PC-9 (cell line): ENCODE measurements at regions not wholly inside any gene's neighbourhood (a gene's known extent, or its start where the extent isn't known, plus 50 kb on each side); places are given as distances from the start of the nearest gene placed in this dataset.
"Not testable (repeated sequence)": the region's sequence is repeated elsewhere in the genome, so short reads cannot be mapped to it uniquely, and the experiment has no call there.

Source experiments
- BruUV-seq: library from RNA; stranded (reverse); fragments of 400-500 nt; replicated peaks from 2 replicates; lab custom pipeline; 2021; lab: Mats Ljungman, UMichigan
- CTCF ChIA-PET: fragments of 300-600 bp; sonication (Branson Sonifier 250); formaldehyde crosslinking; loops from one replicate; lab custom pipeline; 2022; ENCODE audit warnings: antibody characterized with exemption; lab: Charles Lee
- POLR2A ChIA-PET: fragments of 300-600 bp; sonication (Branson Sonifier 250); formaldehyde crosslinking; loops from one replicate; lab custom pipeline; 2022; ENCODE audit warnings: antibody characterized with exemption; ENCODE audit not compliant: unreplicated experiment; lab: Charles Lee
- DNase-seq, 2 experiments: peaks; one replicate each; pipeline versions ENCODE4 v3.0.0 to v3.0.0-alpha.2; 2015 to 2022; ENCODE audit warnings: mixed read lengths in 1 of 2
- H2AFZ ChIP-seq: fragments of 200-600 bp; sonication (generic); 2 replicates; pipeline ENCODE4 v1.8.1; 2017; ENCODE audit warnings: antibody characterized with exemption
- H3F3A ChIP-seq: fragments of 200-600 bp; sonication (generic); 2 replicates; pipeline ENCODE4 v1.8.1; 2017; ENCODE audit warnings: antibody characterized with exemption, mild to moderate bottlenecking, low read depth; ENCODE audit not compliant: insufficient read depth
- H3K27ac ChIP-seq: fragments of 200-600 bp; sonication (generic); 2 replicates; pipeline ENCODE4 v1.6.1; 2016; ENCODE audit warnings: mixed run types
- H3K27me3 ChIP-seq: fragments of 200-600 bp; sonication (generic); 2 replicates; pipeline ENCODE4 v1.6.1; 2016; ENCODE audit warnings: low read depth, mixed run types; ENCODE audit not compliant: insufficient read depth
- H3K36me3 ChIP-seq: fragments of 200-600 bp; sonication (generic); 2 replicates; pipeline ENCODE4 v1.6.1; 2016; ENCODE audit warnings: low read depth, mixed run types
- H3K4me1 ChIP-seq: fragments of 200-600 bp; sonication (generic); replicated peaks from 2 replicates; pipeline ENCODE4 v1.6.1; 2016; ENCODE audit warnings: mixed run types; ENCODE audit not compliant: insufficient read depth
- H3K4me2 ChIP-seq: fragments of 200-600 bp; sonication (generic); 2 replicates; pipeline ENCODE4 v1.6.1; 2017; ENCODE audit warnings: mixed run types
- H3K4me3 ChIP-seq: fragments of 200-600 bp; sonication (generic); 2 replicates; pipeline ENCODE4 v1.6.1; 2016; ENCODE audit warnings: mixed run types
- H3K79me2 ChIP-seq: fragments of 200-600 bp; sonication (generic); 2 replicates; pipeline ENCODE4 v1.6.1; 2017; ENCODE audit warnings: low read depth, mixed run types
- H3K9me2 ChIP-seq: fragments of 200-600 bp; sonication (generic); 2 replicates; pipeline ENCODE4 v1.8.1; 2017; ENCODE audit warnings: mild to moderate bottlenecking; ENCODE audit not compliant: insufficient read depth
- H3K9me3 ChIP-seq: fragments of 200-600 bp; sonication (generic); 2 replicates; pipeline ENCODE4 v1.8.1; 2016; ENCODE audit warnings: low read depth; ENCODE audit not compliant: insufficient read depth
- H4K20me1 ChIP-seq: fragments of 200-600 bp; sonication (generic); 2 replicates; pipeline ENCODE4 v1.8.1; 2017; ENCODE audit not compliant: insufficient read depth
- CTCF ChIP-seq: fragments of 200-600 bp; sonication (generic); conservative IDR thresholded peaks from 2 replicates; pipeline ENCODE4 v1.6.1; 2017; ENCODE audit warnings: mixed run types, antibody characterized with exemption, mild to moderate bottlenecking, moderate library complexity
- EZH2 ChIP-seq: fragments of 200-600 bp; sonication (generic); IDR thresholded peaks from 2 replicates; pipeline ENCODE4 v1.8.0; 2017; ENCODE audit warnings: antibody characterized with exemption, low read depth
- intact Hi-C: fragments of 100-400 bp; cut with micrococcal nuclease; formaldehyde crosslinking; loops from one replicate; pipeline ENCODE4 v1.10.0; 2022; ENCODE audit not compliant: unreplicated experiment

- Histone ChIP-seq H3K79me2 (no peaks in the 10 kb centered on the region), H4K20me1 (no peaks in the 10 kb centered on the region), H3K36me3 (no peaks in the 10 kb centered on the region), H2AFZ (no peak overlapping the region), H3K4me3 (no peak overlapping the region), H3K4me2 (no peak overlapping the region), H3K27me3 (peaks cover 17% of the 10 kb centered on the region; the same call in 1 of the 2 replicates), H3F3A (0 out of 2 replicates have a peak, but pooled peaks cover 4% of the 10 kb centered on the region), H3K9me3 (no peaks in the 10 kb centered on the region), H3K27ac (no peak overlapping the region), H3K9me2 (no peaks in the 10 kb centered on the region), H3K4me1 (no peaks in the 10 kb centered on the region)
- TF ChIP-seq EZH2 (no peak), CTCF (no peak)
- ChIA-PET POLR2A (no interaction called here), CTCF (no interaction called here)
- intact Hi-C loops = no loop called here
- DNase-seq = peak in 1 of 2 experiments; percentile 86
- no TSS peak for BruUV-seq
Observed at GRCh38 chr5:42108468-42108867, 183.4 kb downstream of the FBXO4 start.

GRCh38 chr5:42109006-42109572, 184.0 kb downstream of the FBXO4 start:
- H3K4me2 ChIP-seq = no peak overlapping the region
- H3F3A ChIP-seq = 0 out of 2 replicates have a peak, but pooled peaks cover 4% of the 10 kb centered on the region
- intact Hi-C loops = no loop called here
- BruUV-seq = no TSS peak
- TF ChIP-seq EZH2 = no peak
- TF ChIP-seq CTCF = no peak
- H3K4me3 ChIP-seq = no peak overlapping the region
- no peaks in the 10 kb centered on the region for H3K79me2 ChIP-seq
- peaks cover 17% of the 10 kb centered on the region; the same call in 1 of the 2 replicates for H3K27me3 ChIP-seq
- no peaks in the 10 kb centered on the region for H3K9me2 ChIP-seq
- H3K36me3 ChIP-seq = no peaks in the 10 kb centered on the region
- CTCF ChIA-PET = no interaction called here
- no peaks in the 10 kb centered on the region for H4K20me1 ChIP-seq
- no peak overlapping the region for H2AFZ ChIP-seq
- H3K27ac ChIP-seq = no peak overlapping the region
- POLR2A ChIA-PET = no interaction called here
- no peaks in the 10 kb centered on the region for H3K9me3 ChIP-seq
- H3K4me1 ChIP-seq = no peaks in the 10 kb centered on the region
- no peak for DNase-seq

- H3K27ac ChIP-seq, H3K36me3 ChIP-seq, H3K9me3 ChIP-seq, H3K4me1 ChIP-seq, H2AFZ ChIP-seq, H3K9me2 ChIP-seq, CTCF ChIA-PET, H3K4me2 ChIP-seq, DNase-seq, H3K79me2 ChIP-seq, POLR2A ChIA-PET, BruUV-seq, H3K4me3 ChIP-seq, intact Hi-C loops, H4K20me1 ChIP-seq, H3F3A ChIP-seq: not testable (repeated sequence)
- peaks cover 20% of the 10 kb centered on the region for H3K27me3 ChIP-seq
Observed at GRCh38 chr5:42115721-42116120, 190.6 kb downstream of the FBXO4 start.

- intact Hi-C loops = no loop called here
- H3K27me3 ChIP-seq = peaks cover 7% of the 10 kb centered on the region; the same call in 1 of the 2 replicates
- TF ChIP-seq EZH2 (no peak), CTCF (no peak)
- no peaks in the 10 kb centered on the region for H3K9me3 ChIP-seq
- POLR2A ChIA-PET = no interaction called here
- no peak overlapping the region for H3K4me2 ChIP-seq
- H3F3A ChIP-seq = no peaks in the 10 kb centered on the region
- no peaks in the 10 kb centered on the region for H4K20me1 ChIP-seq
- H3K36me3 ChIP-seq = no peaks in the 10 kb centered on the region
- no TSS peak for BruUV-seq
- no peak overlapping the region for H3K27ac ChIP-seq
- H3K9me2 ChIP-seq = no peaks in the 10 kb centered on the region
- no peak for DNase-seq
- no peaks in the 10 kb centered on the region for H3K4me1 ChIP-seq
- no peak overlapping the region for H3K4me3 ChIP-seq
- CTCF ChIA-PET = no interaction called here
- no peaks in the 10 kb centered on the region for H3K79me2 ChIP-seq
- no peak overlapping the region for H2AFZ ChIP-seq
Observed at GRCh38 chr5:42120070-42120469, 195.0 kb downstream of the FBXO4 start.
